ENCODE measurements at regions not wholly inside any gene's neighbourhood (a gene's known extent, or its start where the extent isn't known, plus 50 kb on each side); places are given as distances from the start of the nearest gene placed in this dataset.

- Histone ChIP-seq H2BK15ac (ENCODE audit: low read depth, low read length) (no peak overlapping the region), H3K27ac (ENCODE audit: insufficient read depth, low read length) (no peak overlapping the region), H3K18ac (ENCODE audit: low read depth, low read length) (no peak overlapping the region), H3K4me2 (ENCODE audit: low read depth, low read length) (no peak overlapping the region), H2BK20ac (ENCODE audit: low read depth, low read length) (no peak overlapping the region), H3K4me3 (ENCODE audit: insufficient read depth, low read depth, low read length) (no peak overlapping the region), H3K4ac (ENCODE audit: low read depth, low read length) (no peak overlapping the region), H4K5ac (ENCODE audit: low read depth, low read length) (no peak overlapping the region), H3K9ac (ENCODE audit: low read depth, low read length) (no peak overlapping the region), H4K91ac (ENCODE audit: insufficient read depth, low read depth, low read length) (no peak overlapping the region), H3K56ac (ENCODE audit: extremely low read depth, insufficient read depth, low read length) (no peak overlapping the region), H2AFZ (replicated peaks; ENCODE audit: low read length, poor library complexity) (no peak overlapping the region), H4K20me1 (ENCODE audit: insufficient read depth, low read length) (no peaks in the 10 kb centered on the region), H3K23ac (ENCODE audit: low read depth, low read length) (no peak overlapping the region), H3K9me1 (ENCODE audit: insufficient read depth, low read length) (no peaks in the 10 kb centered on the region), H3K14ac (replicated peaks; ENCODE audit: low read depth, low read length) (no peak overlapping the region), H3K79me1 (ENCODE audit: low read depth in 1 of 2, low read length in 2 of 2) (no peaks in the 10 kb centered on the region), H3K27me3 (ENCODE audit: control insufficient read depth, insufficient read depth, low read length) (no peaks in the 10 kb centered on the region; the same call in 1 of the 2 replicates), H3K9me3 (ENCODE audit: control insufficient read depth, insufficient read depth, low read length) (no peaks in the 10 kb centered on the region), H3K36me3 (ENCODE audit: control insufficient read depth, insufficient read depth, low read length) (no peaks in the 10 kb centered on the region), H2AK9ac (replicated peaks; ENCODE audit: low read depth, low read length, poor library complexity) (no peak overlapping the region), H2BK5ac (ENCODE audit: low read depth, low read length, poor library complexity, severe bottlenecking) (no peak overlapping the region), H2AK5ac (ENCODE audit: low read depth, low read length) (no peak overlapping the region), H2BK120ac (ENCODE audit: low read depth, low read length) (no peak overlapping the region), H3K4me1 (ENCODE audit: control insufficient read depth, insufficient read depth, low read length) (0 out of 2 replicates have a peak, but pooled peaks cover 4% of the 10 kb centered on the region), H4K8ac (ENCODE audit: low read depth in 2 of 2, low read length in 2 of 2) (no peak overlapping the region)
- ATAC-seq (ENCODE audit: low read depth) (no peak), DNase-seq (no peak)
- dilution Hi-C loops (cut with HindIII; ENCODE audit: low sequenced_read_pairs, unreplicated experiment) = no loop called here
- ChIA-PET CTCF (no interaction called here), POLR2A (ENCODE audit: unreplicated experiment) (no interaction called here)
- no TSS peak for BruUV-seq (replicated peaks)
- WGBS, 2 experiments (ENCODE audit: extremely low coverage in 2 of 2, insufficient read length in 1 of 2) = no CpG with 5 or more reads among the region's 2 CpGs
- intact Hi-C loops (cut with micrococcal nuclease) = no loop called here
- in situ Hi-C loops (cut with MboI; ENCODE audit: low sequenced_read_pairs) = no loop called here
- TF ChIP-seq BHLHE40 (IDR thresholded peaks at IDR 0.05; ENCODE audit: low read depth, low read length) (no peak), SMC3 (IDR thresholded peaks at IDR 0.05; ENCODE audit: low read depth, low read length) (no peak), MXI1 (IDR thresholded peaks at IDR 0.05; ENCODE audit: borderline replicate concordance, low read depth, low read length) (no peak), USF2 (IDR thresholded peaks at IDR 0.05; ENCODE audit: low read depth, low read length) (no peak)
These were observed 130.1 kb downstream of the TLR5 start for GRCh38 chr1:223012938-223013337.
